ENCODE measurements at regions not wholly inside any gene's neighbourhood (a gene's known extent, or its start where the extent isn't known, plus 50 kb on each side); places are given as distances from the start of the nearest gene placed in this dataset.

GRCh38 chr18:50444539-50444938 is 69.7 kb downstream of the SKA1 start:
- DNase-seq: no peak

- no peak for DNase-seq
Observed at GRCh38 chr18:50446629-50447028, 71.8 kb downstream of the SKA1 start.

- DNase-seq: no peak
Observed at GRCh38 chr18:50447102-50447741, 72.4 kb downstream of the SKA1 start.

GRCh38 chr18:50447952-50448351 is 73.1 kb downstream of the SKA1 start:
- no peak for DNase-seq

- no peak for DNase-seq
Observed at GRCh38 chr18:50451100-50451842, 76.4 kb downstream of the SKA1 start.

GRCh38 chr18:50453014-50453680 is 78.3 kb downstream of the SKA1 start:
- DNase-seq: no peak

- no peak for DNase-seq
Observed at GRCh38 chr18:50453732-50454131, 78.9 kb downstream of the SKA1 start.

GRCh38 chr18:50454387-50454988 is 79.6 kb downstream of the SKA1 start:
- peak; percentile 51 for DNase-seq

GRCh38 chr18:50456285-50456684 is 81.4 kb downstream of the SKA1 start:
- DNase-seq: no peak

- no peak for DNase-seq
Observed at GRCh38 chr18:50457639-50458038, 82.8 kb downstream of the SKA1 start.

- no peak for DNase-seq
Observed at GRCh38 chr18:50458366-50458765, 83.5 kb downstream of the SKA1 start.

GRCh38 chr18:50458796-50459195 is 84.0 kb downstream of the SKA1 start:
- no peak for DNase-seq

GRCh38 chr18:50460062-50460461 is 85.2 kb downstream of the SKA1 start:
- no peak for DNase-seq

- no peak for DNase-seq
Observed at GRCh38 chr18:50460716-50461115, 85.9 kb downstream of the SKA1 start.

- DNase-seq: no peak
Observed at GRCh38 chr18:50461251-50461650, 86.4 kb downstream of the SKA1 start.

- no peak for DNase-seq
Observed at GRCh38 chr18:50465211-50466153, 90.6 kb downstream of the SKA1 start.

- no peak for DNase-seq
Observed at GRCh38 chr18:50466634-50467033, 91.8 kb downstream of the SKA1 start.

GRCh38 chr18:50468807-50469206 is 91.1 kb upstream of the MAPK4 start:
- DNase-seq: no peak

- no peak for DNase-seq
Observed at GRCh38 chr18:50469380-50469781, 90.5 kb upstream of the MAPK4 start.

- DNase-seq: no peak
Observed at GRCh38 chr18:50472941-50473340, 86.9 kb upstream of the MAPK4 start.

- no peak for DNase-seq
Observed at GRCh38 chr18:50473881-50474280, 86.0 kb upstream of the MAPK4 start.

- no peak for DNase-seq
Observed at GRCh38 chr18:50475538-50476193, 84.2 kb upstream of the MAPK4 start.

Data from NCI-H187 treated with DMSO at 0.1 percent for 48 hours (cell line).